ENCODE measurements at regions not wholly inside any gene's neighbourhood (a gene's known extent, or its start where the extent isn't known, plus 50 kb on each side); places are given as distances from the start of the nearest gene placed in this dataset.

DNA sequence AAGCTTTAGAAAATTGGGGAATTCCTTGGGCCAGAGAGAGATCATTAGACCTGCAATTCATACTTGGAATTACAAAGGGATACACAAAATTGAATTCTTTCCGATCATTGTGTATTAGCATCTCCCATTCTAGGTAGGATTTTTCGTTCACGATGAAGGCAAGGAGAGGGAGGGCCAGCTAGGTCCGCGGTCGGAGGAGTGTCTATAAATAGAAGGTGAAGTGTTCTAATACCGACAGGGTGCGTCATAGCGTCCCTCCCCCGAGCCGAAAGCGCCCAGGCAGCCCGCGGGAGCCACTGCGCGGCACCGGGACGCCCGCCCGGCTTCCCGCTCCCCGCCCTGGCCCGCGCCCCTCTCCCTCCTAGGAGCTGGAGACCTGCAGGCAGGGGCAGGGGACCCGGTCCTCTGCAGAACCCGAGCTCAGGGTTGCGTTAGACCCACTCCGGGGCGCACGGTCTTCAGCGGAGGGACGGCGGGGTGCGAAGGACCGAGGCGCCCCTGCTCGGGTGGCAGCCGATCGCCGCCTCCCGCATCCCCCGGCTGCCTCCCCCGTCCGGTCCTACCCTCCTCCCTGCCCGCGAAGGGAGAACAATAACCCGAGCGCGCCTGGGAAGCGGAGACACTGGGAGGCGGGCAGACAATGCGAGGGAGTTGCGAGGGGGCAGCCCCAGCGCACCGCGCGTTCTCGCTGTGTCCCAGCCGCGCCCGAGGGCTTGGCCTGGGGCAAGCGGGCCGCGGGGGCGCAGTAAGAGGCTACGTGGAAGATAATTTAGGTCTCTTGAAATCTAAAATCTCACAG is 114.2 kb upstream of the SERTAD2 start:
- Histone ChIP-seq H3K9me3 (no peaks in the 10 kb centered on the region), H3K36me3 (replicated peaks) (no peaks in the 10 kb centered on the region), H3K27me3 (ENCODE audit: low read depth) (0 out of 2 replicates have a peak, but pooled peaks cover 4% of the 10 kb centered on the region), H3K4me3 (peak overlapping the region; percentile 51), H3K4me1 (peaks cover 6% of the 10 kb centered on the region; the same call in 1 of the 2 replicates)
- peak; percentile 81 to 87 for DNase-seq (ENCODE audit: low spot score in 2 of 2)
- in situ Hi-C loops (cut with MboI; ENCODE audit: low sequenced_read_pairs) = no loop called here

- H3K27me3 ChIP-seq (ENCODE audit: low read depth) = 0 out of 2 replicates have a peak, but pooled peaks cover 4% of the 10 kb centered on the region
- DNase-seq (ENCODE audit: low spot score in 2 of 2) = no peak
- in situ Hi-C loops (cut with MboI; ENCODE audit: low sequenced_read_pairs) = no loop called here
- H3K4me3 ChIP-seq = peak overlapping the region; percentile 51
- H3K36me3 ChIP-seq (replicated peaks) = no peaks in the 10 kb centered on the region
- H3K4me1 ChIP-seq = peaks cover 6% of the 10 kb centered on the region; the same call in 1 of the 2 replicates
- H3K9me3 ChIP-seq = no peaks in the 10 kb centered on the region
Observed at GRCh38 chr2:64768491-64769005, 114.8 kb upstream of the SERTAD2 start.

GRCh38 chr2:64769392-64770044 is 115.8 kb upstream of the SERTAD2 start:
- Histone ChIP-seq H3K4me1 (peaks cover 6% of the 10 kb centered on the region; the same call in 1 of the 2 replicates), H3K9me3 (no peaks in the 10 kb centered on the region), H3K27me3 (ENCODE audit: low read depth) (0 out of 2 replicates have a peak, but pooled peaks cover 4% of the 10 kb centered on the region), H3K36me3 (replicated peaks) (no peaks in the 10 kb centered on the region), H3K4me3 (no peak overlapping the region)
- in situ Hi-C loops (cut with MboI; ENCODE audit: low sequenced_read_pairs) = no loop called here
- no peak for DNase-seq (ENCODE audit: low spot score in 2 of 2)

- Histone ChIP-seq H3K27me3 (ENCODE audit: low read depth) (0 out of 2 replicates have a peak, but pooled peaks cover 4% of the 10 kb centered on the region), H3K4me3 (no peak overlapping the region), H3K9me3 (no peaks in the 10 kb centered on the region), H3K4me1 (peaks cover 6% of the 10 kb centered on the region; the same call in 1 of the 2 replicates), H3K36me3 (replicated peaks) (no peaks in the 10 kb centered on the region)
- DNase-seq (ENCODE audit: low spot score in 2 of 2) = no peak
- in situ Hi-C loops (cut with MboI; ENCODE audit: low sequenced_read_pairs) = no loop called here
Observed at GRCh38 chr2:64770137-64770780, 116.5 kb upstream of the SERTAD2 start.

- Histone ChIP-seq H3K4me3 (no peak overlapping the region), H3K36me3 (replicated peaks) (no peaks in the 10 kb centered on the region), H3K27me3 (ENCODE audit: low read depth) (0 out of 2 replicates have a peak, but pooled peaks cover 4% of the 10 kb centered on the region), H3K4me1 (peaks cover 6% of the 10 kb centered on the region; the same call in 1 of the 2 replicates), H3K9me3 (0 out of 2 replicates have a peak, but pooled peaks cover 3% of the 10 kb centered on the region)
- in situ Hi-C loops (cut with MboI; ENCODE audit: low sequenced_read_pairs) = no loop called here
- no peak for DNase-seq (ENCODE audit: low spot score in 2 of 2)
Observed at GRCh38 chr2:64770781-64771334, 117.1 kb upstream of the SERTAD2 start.

GRCh38 chr2:64771737-64772136 is 118.0 kb upstream of the SERTAD2 start:
- no peak overlapping the region for H3K4me3 ChIP-seq
- H3K27me3 ChIP-seq (ENCODE audit: low read depth) = 0 out of 2 replicates have a peak, but pooled peaks cover 4% of the 10 kb centered on the region
- H3K9me3 ChIP-seq = 0 out of 2 replicates have a peak, but pooled peaks cover 3% of the 10 kb centered on the region
- H3K36me3 ChIP-seq (replicated peaks) = no peaks in the 10 kb centered on the region
- H3K4me1 ChIP-seq = peaks cover 6% of the 10 kb centered on the region; the same call in 1 of the 2 replicates
- no peak for DNase-seq (ENCODE audit: low spot score in 2 of 2)
- in situ Hi-C loops (cut with MboI; ENCODE audit: low sequenced_read_pairs) = no loop called here

- Histone ChIP-seq H3K4me1 (no peaks in the 10 kb centered on the region), H3K9me3 (0 out of 2 replicates have a peak, but pooled peaks cover 3% of the 10 kb centered on the region), H3K27me3 (ENCODE audit: low read depth) (0 out of 2 replicates have a peak, but pooled peaks cover 4% of the 10 kb centered on the region), H3K4me3 (no peak overlapping the region), H3K36me3 (replicated peaks) (no peaks in the 10 kb centered on the region)
- no peak for DNase-seq (ENCODE audit: low spot score in 2 of 2)
- in situ Hi-C loops (cut with MboI; ENCODE audit: low sequenced_read_pairs) = no loop called here
Observed at GRCh38 chr2:64773461-64774118, 119.9 kb upstream of the SERTAD2 start.

DNA sequence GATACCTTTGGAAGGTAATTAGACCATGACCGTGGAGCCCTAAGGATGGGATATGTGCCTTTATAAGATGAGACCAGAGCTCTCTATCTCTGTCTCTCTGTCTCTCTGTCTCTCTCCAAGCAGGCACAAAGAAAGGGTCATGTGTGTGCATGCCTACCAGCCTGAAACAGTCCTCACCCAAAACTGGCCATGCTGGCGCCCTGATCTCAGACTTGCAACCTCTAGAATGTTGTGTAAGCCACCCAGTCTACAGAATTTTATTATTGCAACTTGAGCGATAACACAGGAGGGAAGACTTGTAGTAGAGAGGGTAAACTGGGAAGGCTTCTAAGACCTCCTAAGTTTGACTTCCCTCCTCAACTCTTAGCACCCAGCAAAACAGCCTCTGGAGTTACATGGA is 124.1 kb upstream of the SERTAD2 start:
- H3K4me1 ChIP-seq = no peaks in the 10 kb centered on the region
- H3K36me3 ChIP-seq (replicated peaks) = no peaks in the 10 kb centered on the region
- H3K27me3 ChIP-seq (ENCODE audit: low read depth) = no peaks in the 10 kb centered on the region
- no peak overlapping the region for H3K4me3 ChIP-seq
- H3K9me3 ChIP-seq = 0 out of 2 replicates have a peak, but pooled peaks cover 3% of the 10 kb centered on the region
- DNase-seq (ENCODE audit: low spot score in 2 of 2) = no peak
- in situ Hi-C loops (cut with MboI; ENCODE audit: low sequenced_read_pairs) = no loop called here

GRCh38 chr2:64779117-64779690 is 125.5 kb upstream of the SERTAD2 start:
- in situ Hi-C loops (cut with MboI; ENCODE audit: low sequenced_read_pairs) = no loop called here
- no peaks in the 10 kb centered on the region for H3K4me1 ChIP-seq
- DNase-seq (ENCODE audit: low spot score in 2 of 2) = no peak
- 0 out of 2 replicates have a peak, but pooled peaks cover 3% of the 10 kb centered on the region for H3K9me3 ChIP-seq
- H3K36me3 ChIP-seq (replicated peaks) = no peaks in the 10 kb centered on the region
- no peak overlapping the region for H3K4me3 ChIP-seq
- H3K27me3 ChIP-seq (ENCODE audit: low read depth) = no peaks in the 10 kb centered on the region

DNA sequence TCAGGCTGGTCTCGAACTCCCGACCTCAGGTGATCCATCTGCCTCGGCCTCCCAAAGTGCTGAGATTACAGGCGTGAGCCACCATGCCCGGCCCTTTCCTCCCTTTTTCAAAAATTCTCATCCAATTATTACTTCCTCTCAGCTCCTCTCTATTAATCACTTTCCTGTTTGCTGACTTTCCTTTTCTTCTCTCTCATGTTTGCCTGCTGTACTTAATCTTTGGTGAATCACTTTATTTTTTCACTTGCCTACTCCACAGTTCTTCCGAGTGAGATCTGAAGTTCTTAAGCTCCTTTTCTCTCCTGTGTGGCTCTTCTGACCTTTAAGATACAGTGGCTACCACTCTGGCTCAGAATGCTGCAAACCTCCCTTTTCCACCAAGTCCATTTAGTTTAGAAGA is 126.3 kb upstream of the SERTAD2 start:
- Histone ChIP-seq H3K4me3 (no peak overlapping the region), H3K9me3 (0 out of 2 replicates have a peak, but pooled peaks cover 3% of the 10 kb centered on the region), H3K36me3 (replicated peaks) (no peaks in the 10 kb centered on the region), H3K27me3 (ENCODE audit: low read depth) (no peaks in the 10 kb centered on the region), H3K4me1 (no peaks in the 10 kb centered on the region)
- in situ Hi-C loops (cut with MboI; ENCODE audit: low sequenced_read_pairs) = no loop called here
- DNase-seq (ENCODE audit: low spot score in 2 of 2) = no peak

- in situ Hi-C loops (cut with MboI; ENCODE audit: low sequenced_read_pairs) = no loop called here
- DNase-seq (ENCODE audit: low spot score in 2 of 2) = no peak
- Histone ChIP-seq H3K9me3 (no peaks in the 10 kb centered on the region), H3K4me1 (no peaks in the 10 kb centered on the region), H3K36me3 (replicated peaks) (no peaks in the 10 kb centered on the region), H3K27me3 (ENCODE audit: low read depth) (no peaks in the 10 kb centered on the region), H3K4me3 (no peak overlapping the region)
Observed at GRCh38 chr2:64781711-64782390, 128.1 kb upstream of the SERTAD2 start.

Measured in HAP-1 (cell line).